ENCODE measurements at regions not wholly inside any gene's neighbourhood (a gene's known extent, or its start where the extent isn't known, plus 50 kb on each side); places are given as distances from the start of the nearest gene placed in this dataset.

- no peaks in the 10 kb centered on the region for H3K27me3 ChIP-seq (replicated peaks; ENCODE audit: insufficient read depth, low read length)
- no peaks in the 10 kb centered on the region for H3K4me1 ChIP-seq (ENCODE audit: low read length)
- H3K9me2 ChIP-seq (replicated peaks; ENCODE audit: insufficient read depth, low read length): no peaks in the 10 kb centered on the region
- no peak overlapping the region for H3K27ac ChIP-seq (ENCODE audit: low read length)
- no peak overlapping the region for H3K9ac ChIP-seq (ENCODE audit: low read length)
- no peaks in the 10 kb centered on the region for H3K9me3 ChIP-seq (replicated peaks; ENCODE audit: insufficient read depth, low read length)
- no peak overlapping the region for H2AFZ ChIP-seq (ENCODE audit: low read length)
- H3K4me2 ChIP-seq (ENCODE audit: low read depth, low read length): no peak overlapping the region
- H3K4me3 ChIP-seq (ENCODE audit: low read length): no peak overlapping the region
- H4K20me1 ChIP-seq (ENCODE audit: insufficient read depth, low read length): no peaks in the 10 kb centered on the region
- H3F3A ChIP-seq (ENCODE audit: insufficient read depth, low read length): no peaks in the 10 kb centered on the region
- H3K79me2 ChIP-seq (ENCODE audit: low read length): no peaks in the 10 kb centered on the region
- no peak for TF ChIP-seq EZH2 (optimal IDR thresholded peaks at IDR 0.05; ENCODE audit: low read depth, low read length)
- TF ChIP-seq EZH2phosphoT487 (IDR thresholded peaks at IDR 0.05; ENCODE audit: low read length): no peak
- no peak for TF ChIP-seq CTCF (IDR thresholded peaks at IDR 0.05; ENCODE audit: low read length)
- no peaks in the 10 kb centered on the region for H3K36me3 ChIP-seq (replicated peaks; ENCODE audit: insufficient read depth, low read length)
- DNase-seq: no peak
These were observed 1069.5 kb downstream of the DIAPH3 start for GRCh38 chr13:59094181-59094580.

GRCh38 chr13:59099182-59099974, 1064.3 kb downstream of the DIAPH3 start:
- Histone ChIP-seq H3K4me2 (ENCODE audit: low read depth, low read length) (no peak overlapping the region), H3K9ac (ENCODE audit: low read length) (no peak overlapping the region), H4K20me1 (ENCODE audit: insufficient read depth, low read length) (no peaks in the 10 kb centered on the region), H3K4me3 (ENCODE audit: low read length) (no peak overlapping the region), H3K79me2 (ENCODE audit: low read length) (no peaks in the 10 kb centered on the region), H3K27me3 (replicated peaks; ENCODE audit: insufficient read depth, low read length) (no peaks in the 10 kb centered on the region), H3K4me1 (ENCODE audit: low read length) (no peaks in the 10 kb centered on the region), H3K9me3 (replicated peaks; ENCODE audit: insufficient read depth, low read length) (no peaks in the 10 kb centered on the region), H3K27ac (ENCODE audit: low read length) (no peak overlapping the region), H3K36me3 (replicated peaks; ENCODE audit: insufficient read depth, low read length) (no peaks in the 10 kb centered on the region), H3F3A (ENCODE audit: insufficient read depth, low read length) (no peaks in the 10 kb centered on the region), H2AFZ (ENCODE audit: low read length) (no peak overlapping the region), H3K9me2 (replicated peaks; ENCODE audit: insufficient read depth, low read length) (no peaks in the 10 kb centered on the region)
- TF ChIP-seq EZH2 (optimal IDR thresholded peaks at IDR 0.05; ENCODE audit: low read depth, low read length) (no peak), CTCF (IDR thresholded peaks at IDR 0.05; ENCODE audit: low read length) (no peak), EZH2phosphoT487 (IDR thresholded peaks at IDR 0.05; ENCODE audit: low read length) (no peak)
- DNase-seq: no peak

- Histone ChIP-seq H3K27me3 (replicated peaks; ENCODE audit: insufficient read depth, low read length) (no peaks in the 10 kb centered on the region), H3K9me2 (replicated peaks; ENCODE audit: insufficient read depth, low read length) (no peaks in the 10 kb centered on the region), H3K27ac (ENCODE audit: low read length) (no peak overlapping the region), H4K20me1 (ENCODE audit: insufficient read depth, low read length) (no peaks in the 10 kb centered on the region), H3K9me3 (replicated peaks; ENCODE audit: insufficient read depth, low read length) (no peaks in the 10 kb centered on the region), H3K4me3 (ENCODE audit: low read length) (no peak overlapping the region), H2AFZ (ENCODE audit: low read length) (no peak overlapping the region), H3K4me1 (ENCODE audit: low read length) (no peaks in the 10 kb centered on the region), H3K4me2 (ENCODE audit: low read depth, low read length) (no peak overlapping the region), H3K9ac (ENCODE audit: low read length) (no peak overlapping the region), H3K79me2 (ENCODE audit: low read length) (no peaks in the 10 kb centered on the region), H3K36me3 (replicated peaks; ENCODE audit: insufficient read depth, low read length) (no peaks in the 10 kb centered on the region), H3F3A (ENCODE audit: insufficient read depth, low read length) (no peaks in the 10 kb centered on the region)
- TF ChIP-seq EZH2phosphoT487 (IDR thresholded peaks at IDR 0.05; ENCODE audit: low read length) (no peak), EZH2 (optimal IDR thresholded peaks at IDR 0.05; ENCODE audit: low read depth, low read length) (no peak), CTCF (IDR thresholded peaks at IDR 0.05; ENCODE audit: low read length) (no peak)
- no peak for DNase-seq
These were observed 1060.5 kb downstream of the DIAPH3 start for GRCh38 chr13:59103004-59103768.
